Astrocyte (in vitro differentiated cells and primary cell): ENCODE measurements at regions not wholly inside any gene's neighbourhood (a gene's known extent, or its start where the extent isn't known, plus 50 kb on each side); places are given as distances from the start of the nearest gene placed in this dataset.

Source experiments
- CTCF ChIP-seq: IDR thresholded peaks from 2 replicates; pipeline ENCODE4 v1.5.1; 2011; ENCODE audit warnings: low read depth, mild to moderate bottlenecking, inconsistent platforms, low read length, moderate library complexity; ENCODE audit not compliant: insufficient read depth
- EZH2 ChIP-seq: IDR thresholded peaks from 2 replicates; pipeline ENCODE4 v1.6.1; 2012; ENCODE audit warnings: mild to moderate bottlenecking, low read length, inconsistent platforms; ENCODE audit not compliant: insufficient read depth

DNA sequence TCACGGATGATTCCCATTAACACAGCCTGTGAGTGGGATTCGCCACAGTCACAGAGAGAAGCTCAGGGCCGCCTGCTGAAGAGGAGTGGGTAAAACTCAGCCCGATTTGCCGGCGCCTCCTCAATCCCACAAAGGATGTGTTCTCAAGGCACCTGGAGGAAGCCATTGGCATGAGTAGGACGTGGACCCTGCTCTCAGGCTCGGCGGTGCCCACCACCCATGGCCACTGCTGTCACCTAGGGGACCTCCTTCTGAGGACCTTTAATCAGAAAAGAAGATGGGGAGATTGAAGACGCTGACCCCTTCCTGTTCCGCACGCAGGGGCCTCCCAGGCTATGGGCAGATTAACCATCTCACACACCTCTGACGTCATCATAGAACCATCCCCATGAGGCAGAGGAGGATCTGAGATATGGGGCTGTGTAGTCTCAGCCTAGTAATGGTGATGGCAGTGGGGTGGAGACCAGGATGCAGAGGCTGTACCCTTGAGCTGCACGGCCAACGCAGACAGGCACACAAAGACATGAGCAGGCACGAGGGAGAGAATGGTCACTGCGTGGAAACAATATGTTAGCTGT is 571.8 kb downstream of the BRD1 start:
- TF ChIP-seq CTCF (no peak), EZH2 (no peak)
